Activated CD4-positive, alpha-beta T cell treated with anti-CD3 and anti-CD28 coated beads, Interleukin-10, Interleukin-2, amounts not matched to agents 100 ng/mL and 50 ng/mL, durations not matched to agents 16 hours and 8 hours (primary cell): ENCODE measurements at regions not wholly inside any gene's neighbourhood (a gene's known extent, or its start where the extent isn't known, plus 50 kb on each side); places are given as distances from the start of the nearest gene placed in this dataset.

Experiments
- DNase-seq: peaks from one replicate; pipeline ENCODE4 v3.0.0-alpha.2; 2020

- no peak for DNase-seq
Observed at GRCh38 chr2:128439031-128439790, 120.5 kb upstream of the HS6ST1 start.

DNA sequence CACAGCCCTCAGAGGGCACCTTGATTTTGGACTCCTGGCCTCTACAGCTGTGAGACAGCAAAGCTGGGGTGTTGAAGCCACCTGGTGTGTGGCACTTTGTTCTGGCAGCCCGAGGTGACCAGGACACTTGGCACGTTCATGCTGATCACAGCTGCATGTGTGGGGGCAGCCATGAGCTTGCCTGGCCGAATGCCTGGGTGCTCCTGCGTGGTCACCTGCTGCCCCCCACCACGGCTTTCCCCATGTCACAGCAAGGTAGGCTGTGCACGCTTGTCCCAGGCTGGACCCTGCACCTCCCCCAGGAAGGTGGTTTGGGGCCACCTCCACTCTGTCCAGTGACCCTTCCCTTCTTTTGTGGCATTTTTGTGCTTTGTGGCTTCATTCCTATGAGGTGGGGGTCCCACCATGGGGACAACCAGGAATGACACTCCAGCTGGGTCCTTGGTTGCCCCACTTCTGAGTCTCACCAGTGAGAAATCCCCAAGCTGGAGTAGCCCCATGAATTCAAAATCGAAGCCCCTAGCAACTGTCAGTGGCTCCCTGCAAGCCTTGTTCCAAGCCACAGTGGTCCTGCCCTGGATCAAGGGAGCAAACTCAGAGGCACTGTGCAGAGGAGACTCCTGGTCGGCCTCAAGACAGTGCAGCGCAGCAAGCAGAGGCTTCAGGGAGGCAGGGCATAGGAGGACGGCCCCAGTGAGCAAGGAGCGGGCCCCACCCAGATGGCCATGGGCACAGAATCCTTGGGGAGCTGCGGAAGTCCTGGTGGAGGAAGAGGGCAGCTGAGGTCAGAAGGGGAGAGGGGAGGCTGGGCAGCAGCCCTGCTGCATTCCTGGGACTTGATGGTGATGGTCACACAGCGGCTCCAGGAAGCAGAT, 121.4 kb upstream of the HS6ST1 start:
- no peak for DNase-seq

GRCh38 chr2:128440666-128441340, 122.1 kb upstream of the HS6ST1 start:
- no peak for DNase-seq

DNA sequence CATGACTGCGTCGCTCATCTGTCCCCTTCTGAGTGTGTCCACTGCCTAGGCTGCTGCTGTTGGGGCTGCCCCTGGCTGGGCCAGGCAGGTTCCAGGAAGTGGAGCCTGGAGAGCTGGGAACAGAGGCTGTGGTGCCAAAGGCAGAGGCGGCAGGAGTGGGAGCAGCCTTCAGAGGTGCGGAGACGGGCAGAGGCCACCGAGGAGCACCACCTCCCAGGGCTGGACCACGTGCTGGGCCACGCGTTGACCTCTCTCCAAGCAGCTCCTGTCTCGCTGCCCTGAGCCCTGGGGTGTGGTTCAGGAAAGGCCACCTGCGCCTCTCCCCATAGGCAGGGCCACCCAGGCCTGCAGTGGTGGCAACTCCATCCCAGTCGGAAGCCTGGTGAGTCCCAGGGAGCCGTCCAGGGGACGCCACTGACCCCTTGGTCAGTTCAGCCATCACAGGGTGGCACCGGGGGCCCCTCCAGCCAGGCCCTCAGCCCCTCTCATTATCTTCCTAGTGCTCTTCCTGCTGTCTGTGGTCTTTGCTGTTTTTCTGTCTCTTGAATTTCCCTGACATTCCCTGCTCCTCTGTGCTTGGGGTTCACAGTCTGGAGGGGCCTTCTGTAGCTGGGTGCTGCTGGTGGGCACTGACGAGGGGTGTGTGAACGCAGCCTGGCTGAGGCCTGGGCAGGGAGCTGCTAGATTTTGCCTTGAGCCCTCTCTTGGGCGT, 122.8 kb upstream of the HS6ST1 start:
- no peak for DNase-seq

DNA sequence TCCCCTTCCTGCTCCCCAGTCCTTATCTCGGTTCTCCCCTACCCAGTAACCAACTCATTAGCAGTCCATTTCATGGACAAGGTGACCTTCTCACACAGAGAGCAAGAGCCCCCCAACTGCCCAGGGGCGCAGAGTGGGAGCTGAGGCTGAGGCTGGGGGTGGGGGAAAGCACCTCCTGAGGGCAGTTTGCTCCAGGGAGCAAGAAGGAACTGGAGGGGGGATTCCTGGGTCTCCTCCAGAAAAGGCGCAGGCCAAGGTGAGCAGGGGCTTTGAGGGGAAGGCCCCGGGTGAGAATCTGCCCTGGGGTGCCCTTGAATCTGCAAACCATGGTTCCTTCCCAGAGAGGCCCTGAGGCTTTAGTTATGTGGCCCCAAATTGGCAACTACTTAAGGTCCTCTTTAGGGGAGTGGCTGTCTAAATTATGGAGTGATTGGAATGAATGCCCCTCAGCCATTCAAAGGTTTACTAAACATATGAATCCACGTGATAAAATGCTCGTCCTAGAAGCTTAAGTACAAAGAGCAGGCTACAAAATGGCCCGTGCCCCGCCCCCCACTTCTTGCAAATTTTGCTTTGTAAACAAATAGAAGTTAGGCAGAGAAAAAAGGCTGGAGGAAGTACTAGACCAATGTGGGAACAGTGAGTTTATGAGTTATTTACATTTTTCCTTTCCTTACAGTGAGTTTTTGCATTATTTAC, 123.5 kb upstream of the HS6ST1 start:
- no peak for DNase-seq

DNA sequence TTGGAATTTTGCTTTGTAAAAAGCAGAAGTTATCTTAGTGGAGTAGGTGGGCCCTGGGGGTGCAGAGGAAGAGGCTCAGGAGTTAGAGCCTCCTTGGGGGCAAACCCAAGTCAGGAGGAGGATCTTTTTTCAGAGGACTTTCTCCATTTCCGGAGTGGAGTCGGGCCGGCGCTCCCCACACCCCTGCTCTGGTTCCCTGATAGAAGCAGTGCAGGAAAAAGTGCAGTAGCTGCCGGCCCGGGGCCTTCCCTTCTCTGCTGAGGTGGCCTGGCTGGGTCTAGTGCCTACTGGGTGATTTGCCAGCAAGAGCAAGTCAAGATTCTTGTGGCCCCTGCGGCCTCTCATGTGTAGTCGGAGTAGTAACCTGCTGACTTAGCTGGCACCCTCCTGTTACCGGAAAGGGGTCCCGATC, 124.2 kb upstream of the HS6ST1 start:
- DNase-seq: no peak

GRCh38 chr2:128444121-128444771, 125.6 kb upstream of the HS6ST1 start:
- DNase-seq: no peak

GRCh38 chr2:128444816-128445522, 126.3 kb upstream of the HS6ST1 start:
- no peak for DNase-seq

- no peak for DNase-seq
Observed at GRCh38 chr2:128445523-128445900, 126.8 kb upstream of the HS6ST1 start.

DNA sequence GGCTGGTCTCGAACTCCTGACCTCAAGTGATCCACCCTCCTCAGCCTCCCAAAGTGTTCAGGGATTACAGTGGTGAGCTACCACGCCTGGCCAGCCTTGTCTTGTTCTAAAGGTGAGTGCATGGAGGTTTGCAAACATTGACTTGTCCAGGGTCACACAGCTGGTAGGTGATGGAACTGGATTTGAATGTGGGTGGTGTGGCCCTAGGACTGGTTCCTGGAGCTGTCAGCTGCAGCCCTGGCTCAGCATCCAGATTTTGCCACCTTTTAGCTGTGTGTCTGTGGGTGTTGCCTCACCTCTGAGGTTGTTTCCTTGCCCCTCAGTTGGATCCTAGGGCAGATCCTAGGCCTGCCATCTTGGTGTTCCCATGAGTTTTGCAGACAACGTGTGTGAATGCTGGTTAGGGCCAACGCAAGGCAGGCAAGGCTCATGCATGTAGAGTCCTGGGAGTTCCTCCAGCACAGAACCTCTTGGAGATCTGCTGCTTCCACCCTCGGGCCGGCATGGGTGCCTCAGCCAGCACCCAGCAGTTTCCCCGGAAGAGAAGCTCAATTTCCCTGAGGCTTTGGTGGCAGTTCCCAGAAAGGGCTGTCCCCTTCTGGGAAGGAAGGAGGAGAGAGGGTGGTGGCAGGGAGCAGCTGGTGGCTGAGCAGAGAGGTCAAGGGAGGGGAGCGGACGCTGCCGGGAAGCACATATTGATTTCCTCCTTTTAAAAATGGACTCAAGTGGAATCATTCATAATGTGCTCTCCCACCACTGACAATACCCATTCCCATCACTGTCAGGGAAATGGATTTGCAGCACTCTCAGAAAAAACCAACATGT, 127.6 kb upstream of the HS6ST1 start:
- no peak for DNase-seq

DNA sequence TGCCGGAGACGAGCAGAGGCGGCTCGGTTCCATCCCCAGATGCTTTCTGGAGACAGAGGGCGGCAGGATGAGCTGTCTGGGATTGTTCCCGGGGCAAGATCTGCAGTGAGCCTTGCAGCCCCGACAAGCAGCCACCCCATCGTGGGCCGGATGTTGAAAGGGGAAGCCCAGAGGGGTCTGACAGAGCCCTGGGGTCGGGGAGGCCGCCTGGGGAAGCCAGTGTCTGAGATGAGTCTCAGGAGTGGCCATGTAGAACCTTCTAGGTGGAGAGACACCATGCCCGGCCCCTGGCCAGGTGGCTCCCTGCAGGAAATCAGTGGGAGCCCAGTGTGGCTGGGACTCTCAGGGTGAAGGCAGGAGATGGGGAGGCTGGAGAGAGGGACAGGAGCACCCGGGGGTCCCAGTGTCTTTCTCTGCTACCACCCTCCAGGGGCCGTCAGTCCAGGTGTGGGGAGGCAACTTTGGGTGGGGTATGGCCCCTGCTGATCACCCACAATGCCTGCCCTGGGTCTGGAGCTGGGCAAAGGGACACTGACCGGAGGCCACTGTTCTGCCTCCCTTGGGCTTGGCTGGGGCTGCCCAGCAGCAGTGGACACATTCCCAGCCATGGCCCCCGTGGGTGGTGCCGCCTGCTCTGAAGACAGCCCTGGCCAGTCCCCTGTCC, 128.3 kb upstream of the HS6ST1 start:
- DNase-seq: no peak

DNA sequence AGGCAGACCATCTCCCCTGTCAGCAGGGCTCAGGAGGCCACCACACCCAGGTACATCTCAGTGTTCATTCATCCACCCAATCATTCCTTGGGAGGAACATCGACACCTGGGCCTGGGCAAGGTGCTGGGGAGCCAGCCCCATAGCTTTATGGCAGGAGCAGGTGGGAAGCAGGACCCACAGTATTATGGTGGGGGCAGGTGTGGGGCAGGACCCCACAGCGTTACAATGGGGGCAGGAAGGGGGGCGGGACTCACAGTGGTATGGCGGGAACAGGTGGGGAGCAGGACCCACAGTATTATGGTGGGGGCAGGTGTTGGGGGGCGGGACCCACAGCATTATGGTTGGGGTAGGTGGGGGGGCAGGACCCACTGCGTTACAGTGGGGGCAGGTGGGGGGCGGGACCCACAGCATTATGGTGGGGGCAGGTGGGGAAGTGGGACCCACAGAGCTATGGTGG, 128.9 kb upstream of the HS6ST1 start:
- no peak for DNase-seq

GRCh38 chr2:128448331-128449225, 129.9 kb upstream of the HS6ST1 start:
- no peak for DNase-seq

DNA sequence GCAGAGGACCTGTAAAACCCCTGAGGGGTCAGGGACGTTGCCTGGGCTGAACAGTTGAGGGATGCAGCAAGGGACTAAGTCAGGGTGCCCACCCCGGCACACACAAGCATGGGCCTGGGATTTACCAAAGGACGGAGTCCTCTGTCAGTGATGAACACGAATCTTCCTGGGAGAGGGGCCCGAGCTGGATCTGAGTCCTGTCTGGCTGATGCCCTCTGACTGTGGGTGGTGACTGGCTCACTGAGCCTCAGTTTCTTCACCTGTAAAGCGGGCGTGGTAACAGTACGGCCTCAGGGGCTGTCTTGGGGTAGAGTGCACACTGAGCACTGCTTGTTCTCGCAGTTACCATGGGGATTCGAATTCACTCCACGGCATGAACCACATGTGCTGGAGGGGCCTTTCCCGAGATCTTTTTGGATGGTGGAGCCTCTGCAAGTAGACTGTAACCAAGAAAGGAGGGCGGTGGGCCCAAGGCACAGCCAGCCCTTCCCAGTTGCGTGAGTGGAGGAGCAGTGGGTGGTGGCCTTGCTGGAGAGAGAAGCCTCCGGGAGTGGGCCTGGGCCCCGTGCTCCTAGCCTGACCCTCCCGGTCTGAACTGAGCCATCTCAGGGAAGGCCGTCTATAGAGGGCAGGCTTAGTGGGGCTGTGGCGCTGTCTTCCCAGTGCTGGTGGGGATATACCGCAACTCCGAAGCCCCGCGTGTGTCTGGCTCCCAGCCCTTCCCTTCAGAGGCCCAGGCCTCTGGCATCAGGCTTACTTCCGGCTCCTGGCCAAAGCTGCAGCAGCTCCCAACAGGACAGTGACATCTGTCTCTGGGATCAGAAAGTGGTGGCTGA, 130.8 kb upstream of the HS6ST1 start:
- DNase-seq: no peak

GRCh38 chr2:128450211-128451024, 131.8 kb upstream of the HS6ST1 start:
- DNase-seq: no peak
